GM19455 (cell line): ENCODE measurements at regions not wholly inside any gene's neighbourhood (a gene's known extent, or its start where the extent isn't known, plus 50 kb on each side); places are given as distances from the start of the nearest gene placed in this dataset.
"Not testable (repeated sequence)": the region's sequence is repeated elsewhere in the genome, so short reads cannot be mapped to it uniquely, and the experiment has no call there.

Experiments
- ATAC-seq: cut with Tn5 transposase; IDR thresholded peaks from one replicate; pipeline ENCODE4 v1.9.1; 2021; ENCODE audit not compliant: unreplicated experiment

DNA sequence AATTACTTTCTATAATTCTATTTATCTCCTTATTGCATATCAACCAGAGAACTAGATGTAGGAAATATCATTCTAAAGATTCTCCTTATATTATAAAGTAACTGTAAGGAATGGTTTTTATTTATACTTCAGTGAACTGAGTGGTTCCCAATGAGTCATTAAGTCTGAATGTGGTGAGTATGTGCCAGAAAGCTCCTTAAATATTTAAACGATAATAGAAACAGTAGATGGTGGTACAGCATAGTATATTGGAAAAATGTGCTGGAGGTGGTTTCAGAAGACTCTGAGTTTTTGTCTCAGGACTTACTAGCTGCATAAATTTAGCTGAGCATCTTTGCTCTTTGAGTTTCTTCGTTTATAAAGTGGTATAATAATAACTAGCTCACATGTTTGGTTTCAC, 653.5 kb downstream of the FAM181B start:
- no peak for ATAC-seq

DNA sequence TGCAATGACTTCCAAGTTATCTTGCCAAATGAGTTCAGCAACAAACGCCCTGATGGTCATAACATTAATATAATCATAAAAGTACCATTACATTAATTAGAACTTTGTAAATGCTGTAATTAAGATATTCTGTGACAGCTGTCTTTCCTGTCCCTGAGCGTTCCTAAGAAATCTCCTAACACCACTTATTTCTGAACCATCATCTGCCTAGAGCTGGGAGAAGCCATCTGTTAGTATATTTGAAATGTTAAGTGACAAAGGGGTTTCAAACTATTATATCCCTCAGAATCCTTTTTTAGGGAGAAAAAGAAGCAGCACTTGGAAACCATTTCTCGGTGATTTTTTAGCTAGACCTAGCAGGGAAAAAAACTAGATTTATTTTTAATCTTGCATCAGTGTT, 657.5 kb downstream of the FAM181B start:
- no peak for ATAC-seq

DNA sequence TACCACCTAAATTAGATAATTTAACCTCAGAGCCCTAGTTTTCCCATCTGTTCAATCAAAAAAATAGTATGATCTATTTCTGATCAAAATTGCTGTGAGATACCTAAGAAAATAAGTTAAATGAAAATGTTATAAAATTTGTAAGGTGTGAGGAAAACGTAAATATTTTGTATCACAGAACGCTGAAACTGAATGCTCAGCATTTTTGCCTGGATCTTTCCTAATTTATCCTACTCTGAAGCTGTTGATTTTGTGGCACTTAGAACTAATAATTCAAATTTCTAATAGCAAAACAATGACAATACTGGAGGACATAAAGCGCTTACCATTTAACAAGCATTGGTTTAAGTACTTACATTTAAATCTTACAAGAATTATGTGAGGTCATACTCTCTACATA, 674.2 kb downstream of the FAM181B start:
- ATAC-seq = no peak

DNA sequence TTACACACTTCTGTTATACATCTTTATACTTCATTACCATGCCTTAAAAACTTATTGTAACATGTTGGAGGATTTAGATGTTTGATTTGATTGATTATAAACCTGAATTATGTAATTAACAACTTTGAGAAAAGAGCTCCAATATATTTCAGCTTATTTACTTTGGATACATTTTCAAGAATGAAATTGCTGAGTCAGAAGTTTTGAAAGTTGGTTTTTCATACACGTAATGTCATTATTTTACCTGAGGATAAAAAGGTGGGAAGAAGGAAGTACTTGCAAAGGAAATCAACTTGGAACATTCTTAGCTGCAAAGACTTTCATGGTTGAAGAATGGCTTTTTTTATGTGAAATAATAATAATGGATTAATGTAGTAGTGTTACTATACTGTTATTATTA, 677.2 kb downstream of the FAM181B start:
- ATAC-seq = no peak

DNA sequence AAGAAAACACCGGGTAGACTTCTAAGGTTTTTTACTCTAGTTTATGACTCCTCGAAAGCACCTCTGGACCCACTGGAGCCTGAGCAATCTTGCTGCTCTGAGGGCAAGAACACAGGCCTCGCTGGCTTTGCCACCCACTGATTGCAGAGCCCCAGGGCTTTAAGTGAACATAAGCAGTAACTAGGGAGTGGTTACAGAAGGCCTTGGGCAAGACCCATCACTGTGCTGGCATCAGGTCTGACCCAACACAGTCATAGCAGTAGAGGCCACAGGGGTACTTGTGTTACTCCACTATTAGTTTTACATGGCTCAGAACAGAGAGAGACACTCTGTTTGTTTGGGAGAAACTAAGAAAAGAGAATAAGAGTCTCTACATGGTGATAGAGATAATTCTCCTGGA, 684.5 kb downstream of the FAM181B start:
- ATAC-seq = no peak

DNA sequence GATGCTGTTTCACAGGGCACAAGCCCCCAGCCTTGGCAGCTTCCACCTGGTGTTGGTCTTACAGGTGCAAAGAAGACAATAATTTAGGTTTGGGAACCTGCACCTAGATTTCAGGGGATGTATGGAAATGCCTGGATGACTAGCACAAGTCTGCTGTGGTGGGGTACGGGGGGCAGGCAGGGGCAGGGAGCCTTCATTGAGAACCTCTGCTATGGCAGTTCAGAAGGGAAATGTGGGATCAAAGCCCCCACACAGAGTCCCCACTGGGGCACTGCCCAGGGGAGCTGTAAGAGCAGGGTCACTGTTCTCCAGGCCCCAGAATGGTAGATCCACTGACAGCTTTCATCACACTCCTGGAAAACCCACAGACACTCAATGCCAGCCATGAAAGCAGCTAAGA, 686.5 kb downstream of the FAM181B start:
- no peak for ATAC-seq

DNA sequence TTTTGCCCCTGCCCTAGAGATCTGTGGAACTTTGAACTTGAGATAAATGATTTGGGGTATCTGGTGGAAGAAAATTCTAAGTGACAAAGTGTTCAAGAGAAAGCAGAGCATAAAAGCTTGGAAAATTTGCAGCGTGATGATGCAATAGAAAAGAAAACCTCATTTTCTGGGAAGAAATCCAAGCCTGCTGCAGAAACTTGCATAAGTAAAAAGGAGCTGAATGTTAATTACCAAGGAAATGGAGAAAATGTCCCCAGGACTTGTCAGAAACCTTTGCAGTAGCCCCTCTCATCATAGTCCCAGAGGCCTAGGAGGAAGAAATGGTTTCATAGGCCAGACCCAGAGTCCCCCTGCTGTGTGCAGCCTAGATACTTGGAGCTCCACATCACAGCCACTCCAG, 686.9 kb downstream of the FAM181B start:
- ATAC-seq = no peak

DNA sequence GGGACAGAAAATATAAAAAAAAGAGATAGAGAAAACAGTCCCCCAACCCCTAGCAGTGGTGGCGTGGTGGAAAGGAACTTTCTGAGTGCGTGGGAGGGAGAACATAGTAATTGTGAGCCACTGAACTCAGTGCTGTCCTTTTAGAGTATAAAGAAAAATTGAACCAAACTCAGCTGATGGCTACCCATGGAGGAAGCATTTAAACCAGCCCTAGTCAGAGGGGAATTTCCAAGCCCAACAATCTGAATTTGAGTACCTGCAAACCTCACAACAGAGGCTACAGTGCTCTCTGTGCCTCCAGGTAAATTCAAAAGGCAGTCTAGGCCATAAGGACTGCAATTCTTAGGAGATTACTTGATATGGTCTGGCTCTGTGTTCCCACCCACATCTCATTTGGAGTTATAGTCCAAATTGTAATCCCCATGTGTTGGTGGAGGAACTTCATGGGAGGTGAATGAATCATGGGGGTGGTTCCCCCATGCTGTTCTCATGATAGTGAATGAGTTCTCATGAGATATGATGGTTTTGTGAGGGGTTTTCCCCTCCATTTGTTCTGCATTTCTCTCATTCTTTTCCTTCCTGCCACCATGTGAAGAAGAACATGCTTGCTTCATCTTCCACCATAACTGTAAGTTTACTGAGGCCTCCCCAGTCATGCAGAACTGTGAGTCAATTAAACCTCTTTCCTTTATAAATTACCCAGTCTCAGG, 687.8 kb downstream of the FAM181B start:
- ATAC-seq = no peak

DNA sequence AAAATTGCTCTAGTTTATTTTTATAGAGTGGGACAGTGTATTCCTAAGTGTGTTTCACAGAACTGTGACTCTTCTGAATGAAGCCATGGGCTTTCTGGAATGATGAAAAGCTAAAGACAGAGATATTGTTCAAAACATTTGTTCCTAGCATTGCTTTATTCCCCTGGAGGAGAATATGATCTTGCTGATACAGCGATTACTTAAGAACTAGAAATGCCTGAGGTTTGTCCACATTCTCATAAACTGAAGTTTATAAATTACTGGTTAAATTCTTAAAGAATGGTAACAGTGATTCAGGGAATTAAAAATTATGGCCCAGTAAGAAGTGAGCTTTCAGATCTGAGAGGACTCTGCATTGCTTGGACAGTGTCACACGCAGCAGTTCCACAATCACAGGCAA, 690.3 kb downstream of the FAM181B start:
- ATAC-seq = no peak

DNA sequence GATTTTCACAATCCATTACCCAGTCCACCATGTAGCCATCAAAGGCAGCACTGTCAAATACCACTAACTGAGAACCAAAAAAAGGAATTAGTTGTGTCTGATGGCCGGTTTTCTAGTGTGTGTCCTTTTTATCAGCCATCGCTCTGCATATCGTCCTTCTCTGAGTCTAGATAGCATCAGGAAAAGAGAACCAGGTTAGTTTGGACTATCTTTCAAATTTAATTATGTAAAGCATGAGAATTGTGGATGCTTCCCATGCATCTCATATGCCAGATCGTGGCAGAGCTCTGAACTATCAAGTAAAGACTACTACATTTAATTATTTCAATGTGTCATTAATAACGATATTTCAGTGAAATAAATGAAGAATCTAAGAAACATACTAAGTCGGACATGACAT, 691.9 kb downstream of the FAM181B start:
- no peak for ATAC-seq

DNA sequence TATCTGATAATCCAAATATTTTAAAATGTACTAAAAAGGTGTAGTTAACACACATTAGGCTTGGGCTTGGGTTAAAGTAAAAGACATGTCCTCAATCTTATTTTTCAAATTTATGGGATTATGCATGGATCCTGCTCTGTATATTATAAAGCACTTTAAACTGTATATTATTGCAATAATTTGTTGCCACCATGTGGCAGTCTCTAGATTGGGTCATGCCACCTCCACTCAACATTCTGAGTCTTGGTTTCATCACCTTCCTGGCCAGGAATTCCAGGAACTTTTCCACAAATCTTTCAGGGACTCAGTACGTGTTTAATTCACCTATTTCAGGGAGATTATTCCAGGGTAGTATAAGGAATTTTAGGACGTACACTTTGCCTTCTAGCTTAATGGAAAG, 695.5 kb downstream of the FAM181B start:
- ATAC-seq = no peak

DNA sequence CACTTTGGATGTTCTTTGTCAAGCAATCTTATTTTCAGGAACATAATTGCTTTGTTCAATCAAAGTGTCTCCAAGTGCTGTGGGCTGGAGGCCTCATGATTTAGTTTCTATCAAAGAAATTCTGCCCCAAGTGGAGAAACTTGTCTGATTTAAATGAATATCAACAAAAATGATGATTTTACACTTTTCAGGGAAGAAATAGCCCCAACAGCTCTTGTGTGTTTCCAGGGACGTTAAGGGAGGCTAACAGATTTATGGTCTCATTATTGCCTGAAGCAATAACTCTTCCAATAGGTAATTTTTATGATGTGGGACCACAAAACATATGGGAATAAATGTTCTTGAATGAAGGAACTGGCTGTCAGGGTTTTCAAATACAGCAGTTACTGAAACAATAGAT, 699.1 kb downstream of the FAM181B start:
- no peak for ATAC-seq

DNA sequence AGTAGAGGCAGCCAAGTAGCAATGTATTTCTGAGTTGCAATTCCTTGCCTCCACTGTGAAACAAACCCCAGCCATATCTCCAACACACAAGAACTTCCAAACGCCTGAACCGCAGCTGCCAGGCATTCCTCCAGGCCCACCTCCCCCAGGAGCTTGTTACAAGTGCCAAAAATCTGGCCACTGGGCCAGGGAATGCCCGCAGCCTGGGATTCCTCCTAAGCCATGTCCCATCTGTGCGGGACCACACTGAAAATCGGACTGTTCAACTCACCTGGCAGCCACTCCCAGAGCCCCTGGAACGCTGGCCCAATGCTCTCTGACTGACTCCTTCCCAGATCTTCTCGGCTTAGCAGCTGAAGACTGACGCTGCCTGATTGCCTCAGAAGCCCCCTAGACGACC, 706.3 kb downstream of the FAM181B start:
- not testable (repeated sequence) for ATAC-seq

DNA sequence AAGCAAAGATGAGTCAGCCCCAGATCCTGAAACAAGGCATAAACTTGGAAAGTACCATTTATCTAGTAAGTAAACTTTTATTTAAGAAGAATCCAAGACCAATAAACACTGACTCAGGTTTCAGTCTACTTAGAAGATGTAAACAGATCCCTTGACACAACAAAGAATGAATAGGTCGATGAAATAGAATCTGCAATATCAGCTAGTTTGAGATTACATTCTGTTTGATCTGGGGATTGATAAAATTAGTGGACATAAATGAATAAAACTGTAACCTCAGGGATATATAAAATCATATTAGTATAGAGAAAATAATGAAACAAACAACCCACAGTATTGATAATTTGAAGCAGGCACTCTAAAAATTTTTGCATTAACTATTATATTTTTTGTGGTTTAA, 708.9 kb downstream of the FAM181B start:
- no peak for ATAC-seq

DNA sequence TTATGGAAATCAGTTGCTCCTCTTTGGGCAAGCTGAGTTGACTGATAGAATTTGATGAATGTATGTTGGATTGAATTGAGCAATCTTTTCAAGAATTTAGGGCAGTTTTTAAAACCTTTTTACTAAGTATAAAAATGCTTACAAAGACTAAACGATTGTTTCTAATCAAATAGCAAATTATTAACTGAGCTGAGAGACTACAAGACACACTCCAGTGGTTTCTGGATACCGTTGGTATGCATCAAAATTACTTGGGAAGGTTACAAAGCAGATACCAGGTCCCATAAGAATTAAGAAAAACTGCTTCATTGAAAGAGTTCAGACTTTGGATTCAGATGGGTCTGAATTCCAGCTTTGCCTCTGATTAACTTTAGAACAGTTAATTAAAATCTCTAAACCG, 721.4 kb downstream of the FAM181B start:
- no peak for ATAC-seq

DNA sequence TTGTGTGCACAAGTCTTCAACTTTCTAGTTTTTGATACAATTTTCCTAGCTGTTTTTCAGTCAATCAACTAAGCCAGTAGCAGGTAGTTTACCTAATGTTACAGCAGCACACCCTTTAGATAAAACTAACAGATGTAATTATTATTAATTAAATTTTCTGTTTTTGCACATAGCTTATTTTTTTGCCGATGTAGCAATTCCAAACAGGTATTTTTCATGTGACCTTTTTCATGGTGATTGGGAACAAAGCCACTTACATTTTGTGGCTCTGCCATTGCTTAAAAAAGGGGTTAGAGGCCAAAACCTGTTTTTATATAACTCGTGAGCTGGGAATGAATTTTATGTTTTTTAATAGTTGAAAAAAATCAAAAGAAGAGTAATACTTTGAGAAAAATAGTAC, 724.5 kb downstream of the FAM181B start:
- ATAC-seq = no peak

DNA sequence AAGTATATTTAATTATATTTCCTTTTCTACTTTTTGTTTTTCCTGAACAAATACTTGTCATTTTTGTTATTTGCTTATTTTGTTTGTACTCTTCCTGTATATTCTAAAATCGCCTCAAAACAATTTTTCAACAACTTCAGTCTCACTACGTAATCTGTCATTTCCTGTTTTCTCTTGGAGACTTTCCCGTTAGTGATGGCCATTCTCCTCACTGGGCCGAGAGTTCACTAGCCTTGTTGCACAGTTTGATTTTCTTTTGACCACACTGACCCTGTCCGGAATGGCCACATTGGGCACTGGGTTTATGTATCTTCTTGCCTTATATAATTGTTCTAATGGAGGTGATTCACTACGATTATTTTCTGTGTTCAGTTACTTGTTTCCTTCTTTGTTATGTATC, 726.1 kb downstream of the FAM181B start:
- ATAC-seq = no peak

DNA sequence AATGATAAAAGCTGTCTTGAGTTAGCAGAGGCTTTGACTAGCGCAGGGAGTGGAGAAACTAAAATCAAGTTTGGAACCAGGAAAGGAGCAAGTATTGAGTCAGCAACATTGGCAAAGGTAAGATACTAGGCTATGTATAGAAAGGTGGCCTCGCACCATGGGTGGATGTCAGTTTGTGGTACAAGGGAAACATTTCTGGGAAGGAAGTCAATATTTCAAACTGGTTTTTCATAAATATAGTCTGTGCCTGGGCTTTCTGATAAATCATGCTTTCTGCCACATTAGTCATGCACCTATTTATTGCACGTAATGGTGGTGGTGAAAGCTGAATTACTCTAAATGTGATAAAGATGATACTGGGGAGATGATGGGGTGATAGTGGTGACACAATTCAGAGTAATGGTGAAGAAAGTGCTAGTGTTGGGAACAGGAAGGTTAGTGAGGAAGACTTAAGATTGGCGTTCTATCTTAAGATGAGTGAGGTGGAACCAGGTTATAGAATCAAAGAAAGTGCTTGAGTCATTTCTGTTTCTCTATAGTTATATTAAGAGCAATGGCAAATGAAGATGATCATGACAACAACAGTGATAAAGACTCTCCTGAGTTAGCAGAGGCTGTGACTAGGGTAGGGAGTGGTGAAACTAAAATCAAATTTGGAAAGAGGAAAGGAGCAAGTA, 729.0 kb downstream of the FAM181B start:
- no peak for ATAC-seq

DNA sequence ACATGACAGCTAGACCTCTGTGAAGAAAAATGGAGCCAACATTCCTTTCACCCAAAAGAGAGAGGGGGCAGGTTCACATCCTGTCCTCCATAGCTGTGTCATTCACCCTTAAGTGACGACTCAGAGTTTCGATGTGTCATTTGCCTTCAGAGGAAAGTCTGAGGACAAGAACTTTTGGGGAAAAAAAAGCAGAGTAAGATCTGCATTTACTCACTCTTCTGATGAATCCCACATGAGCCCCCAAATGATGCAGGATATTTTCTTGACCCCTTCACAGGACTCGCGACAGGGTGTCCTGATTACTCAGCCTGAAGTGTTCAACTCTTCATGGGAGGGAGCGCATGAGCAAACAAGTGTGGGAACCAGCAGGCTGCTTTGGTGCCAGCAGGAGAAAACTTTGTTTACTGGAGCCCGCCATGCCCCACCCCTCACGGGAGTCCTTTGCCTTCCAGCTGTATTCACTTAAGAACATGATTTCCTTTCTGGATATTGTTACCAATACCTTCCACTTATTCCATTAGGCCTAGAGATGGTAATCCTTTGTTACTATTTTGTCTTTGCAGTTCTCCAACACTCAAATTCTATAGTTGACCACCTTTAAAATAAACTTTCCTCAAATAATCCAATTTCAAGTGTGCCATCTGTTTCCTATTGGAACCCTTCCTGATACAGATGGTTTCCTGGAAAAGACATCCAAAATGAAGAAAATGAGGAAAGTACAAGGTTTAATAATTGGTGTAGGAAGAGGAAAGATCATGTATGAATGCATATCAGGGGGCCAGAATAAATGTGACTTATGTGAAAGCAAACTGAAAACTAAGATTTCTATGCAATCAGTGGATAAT, 729.8 kb downstream of the FAM181B start:
- no peak for ATAC-seq

DNA sequence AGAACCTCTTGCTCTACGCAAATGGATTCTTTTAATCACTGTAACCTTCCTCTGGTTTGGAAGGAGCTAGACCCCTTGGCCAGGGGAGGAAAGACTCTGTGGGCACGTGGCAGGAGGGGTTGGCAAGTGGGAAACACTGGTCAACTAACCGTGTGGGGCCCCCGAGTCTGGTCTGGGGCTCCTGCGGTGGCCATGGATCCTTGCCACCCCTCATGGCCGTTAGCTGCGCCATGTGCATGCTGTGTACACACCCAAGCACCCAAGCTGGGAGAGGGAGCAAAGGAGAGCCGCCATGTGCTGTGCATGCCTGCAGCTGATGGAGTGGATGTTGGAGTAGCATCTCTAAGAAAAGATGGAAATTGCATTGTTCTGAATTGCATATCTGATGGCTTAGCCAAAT, 730.6 kb downstream of the FAM181B start:
- no peak for ATAC-seq

DNA sequence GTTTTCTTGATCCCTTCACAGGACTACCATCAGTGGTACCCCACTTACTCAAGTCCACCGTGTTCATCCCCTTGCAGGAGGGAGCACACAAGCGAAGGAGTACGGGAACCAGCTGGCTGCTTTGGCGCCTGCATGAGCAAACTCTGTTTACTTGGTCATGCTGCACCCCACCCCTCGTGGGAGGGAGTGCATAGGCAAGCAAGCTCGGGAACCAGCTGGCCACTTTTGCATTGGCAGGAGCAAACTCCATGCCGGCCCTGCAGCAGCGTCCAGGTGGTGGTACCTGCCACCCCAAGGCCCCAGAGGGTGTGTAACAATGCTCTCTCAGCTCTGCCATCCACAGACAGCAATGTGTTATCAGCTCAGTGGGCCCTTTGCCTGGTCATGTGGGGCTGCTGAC, 737.8 kb downstream of the FAM181B start:
- no peak for ATAC-seq

DNA sequence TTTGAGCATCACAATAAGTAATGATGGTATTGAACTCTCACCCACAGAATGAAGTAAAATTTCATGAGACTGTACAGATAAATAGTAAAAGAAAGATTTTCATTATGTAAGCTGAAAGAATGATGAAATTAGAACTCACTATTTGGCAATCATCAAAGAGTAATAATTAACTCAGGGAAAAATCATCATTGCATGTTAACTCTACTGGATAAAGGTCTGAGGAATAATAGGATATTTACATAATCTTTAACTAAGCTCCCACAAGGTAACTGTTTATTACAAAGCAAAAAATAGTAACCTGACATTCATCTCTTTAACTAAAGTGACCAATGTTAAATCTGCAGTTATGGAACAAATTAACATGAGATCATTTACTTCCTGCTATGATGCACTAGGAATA, 739.9 kb downstream of the FAM181B start:
- ATAC-seq = no peak
